Neuron (in vitro differentiated cells): ENCODE measurements at regions not wholly inside any gene's neighbourhood (a gene's known extent, or its start where the extent isn't known, plus 50 kb on each side); places are given as distances from the start of the nearest gene placed in this dataset.
"Not testable (repeated sequence)": the region's sequence is repeated elsewhere in the genome, so short reads cannot be mapped to it uniquely, and the experiment has no call there.

ENCODE experiments used
- H2AFZ ChIP-seq: one replicate; pipeline ENCODE4 v1.6.1; 2013; ENCODE audit warnings: low read depth, mild to moderate bottlenecking, inconsistent platforms, low read length, moderate library complexity
- H3K27me3 ChIP-seq: one replicate; pipeline ENCODE4 v1.6.1; 2013; ENCODE audit warnings: low read length; ENCODE audit not compliant: insufficient read depth
- H3K36me3 ChIP-seq: one replicate; pipeline ENCODE4 v1.6.1; 2013; ENCODE audit warnings: low read length; ENCODE audit not compliant: insufficient read depth
- H3K4me1 ChIP-seq: one replicate; pipeline ENCODE4 v1.6.1; 2013; ENCODE audit warnings: low read length; ENCODE audit not compliant: insufficient read depth
- H3K4me3 ChIP-seq: 2 replicates; pipeline ENCODE4 v1.5.1; 2013; ENCODE audit warnings: mild to moderate bottlenecking, low read length, moderate library complexity
- H3K9me3 ChIP-seq: one replicate; pipeline ENCODE4 v1.6.1; 2013; ENCODE audit warnings: low read length

DNA sequence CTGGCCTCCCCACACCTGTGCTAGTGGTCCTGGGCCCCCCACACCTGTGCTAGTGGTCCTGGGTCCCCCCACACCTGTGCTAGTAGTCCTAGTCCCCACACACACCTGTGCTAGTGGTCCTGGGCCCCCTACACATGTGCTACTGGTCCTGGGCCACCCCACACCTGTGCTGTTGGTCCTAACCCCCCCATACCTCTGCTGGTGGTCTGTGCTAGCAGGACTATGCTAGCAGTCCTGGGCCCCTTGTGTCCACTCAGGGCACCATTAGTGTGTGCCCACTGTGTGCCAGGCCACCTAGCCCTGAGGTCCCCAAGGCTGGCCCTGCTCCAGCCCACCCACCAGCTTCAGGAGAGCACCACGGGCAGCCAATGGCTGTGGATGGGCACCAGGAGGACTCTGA lies 558.2 kb upstream of the SALL3 start:
- H3K27me3 ChIP-seq: peaks cover 2% of the 10 kb centered on the region
- peaks cover 7% of the 10 kb centered on the region for H3K4me1 ChIP-seq
- no peaks in the 10 kb centered on the region for H3K36me3 ChIP-seq
- H3K4me3 ChIP-seq: no peak overlapping the region
- H2AFZ ChIP-seq: no peak overlapping the region
- no peaks in the 10 kb centered on the region for H3K9me3 ChIP-seq

GRCh38 chr18:78422336-78422735 lies 557.3 kb upstream of the SALL3 start:
- Histone ChIP-seq H3K4me3 (no peak overlapping the region), H3K9me3 (no peaks in the 10 kb centered on the region), H3K36me3 (no peaks in the 10 kb centered on the region), H3K27me3 (peaks cover 2% of the 10 kb centered on the region), H2AFZ (no peak overlapping the region), H3K4me1 (peaks cover 7% of the 10 kb centered on the region)

DNA sequence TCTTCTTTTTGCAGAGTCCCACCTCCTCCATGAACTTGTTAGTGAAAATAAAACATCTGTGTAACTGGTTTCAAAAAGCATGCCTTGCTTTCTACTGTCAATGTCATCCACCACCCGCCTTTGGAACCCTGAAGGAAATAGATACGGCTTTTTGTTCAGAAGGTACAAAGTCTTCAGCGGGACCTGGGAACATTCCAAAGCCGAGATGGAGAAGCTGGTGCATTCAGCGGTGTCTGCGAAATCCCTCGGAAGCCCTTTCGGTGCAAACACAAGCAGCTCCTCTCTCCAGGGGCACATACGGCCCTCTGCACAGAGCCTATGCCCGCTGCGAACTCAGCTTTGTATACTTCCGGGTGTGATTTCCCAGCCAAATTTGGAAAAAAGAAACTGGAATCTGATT lies 555.8 kb upstream of the SALL3 start:
- Histone ChIP-seq H2AFZ (no peak overlapping the region), H3K4me3 (no peak overlapping the region), H3K27me3 (peaks cover 2% of the 10 kb centered on the region), H3K9me3 (no peaks in the 10 kb centered on the region), H3K4me1 (peaks cover 3% of the 10 kb centered on the region), H3K36me3 (no peaks in the 10 kb centered on the region)

GRCh38 chr18:78424403-78425018 lies 555.1 kb upstream of the SALL3 start:
- H3K27me3 ChIP-seq: peaks cover 2% of the 10 kb centered on the region
- no peak overlapping the region for H3K4me3 ChIP-seq
- H3K36me3 ChIP-seq: no peaks in the 10 kb centered on the region
- H3K9me3 ChIP-seq: no peaks in the 10 kb centered on the region
- H2AFZ ChIP-seq: no peak overlapping the region
- no peaks in the 10 kb centered on the region for H3K4me1 ChIP-seq

DNA sequence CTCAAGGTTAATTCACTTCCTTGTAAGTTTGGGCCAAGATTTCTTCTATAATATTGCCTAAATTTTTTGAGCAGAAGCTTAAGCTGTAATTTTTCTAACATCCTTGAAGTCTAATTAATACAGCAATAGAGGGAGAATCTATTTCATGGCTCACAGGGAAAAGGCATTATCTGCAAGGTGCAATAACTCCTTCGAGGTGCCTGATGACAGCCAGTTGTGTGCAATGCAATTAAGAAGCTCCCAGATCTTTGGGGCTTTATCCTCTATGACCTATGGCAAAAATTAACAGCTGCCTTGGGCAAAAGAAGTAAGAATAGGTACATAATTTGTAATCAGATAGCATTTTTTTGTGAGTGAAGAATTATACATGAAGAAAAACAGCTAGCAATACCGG lies 554.6 kb upstream of the SALL3 start:
- Histone ChIP-seq H3K36me3 (no peaks in the 10 kb centered on the region), H3K9me3 (no peaks in the 10 kb centered on the region)

GRCh38 chr18:78427081-78427480 lies 552.5 kb upstream of the SALL3 start:
- no peaks in the 10 kb centered on the region for H3K9me3 ChIP-seq
- no peaks in the 10 kb centered on the region for H3K4me1 ChIP-seq
- H2AFZ ChIP-seq: no peak overlapping the region
- H3K4me3 ChIP-seq: no peak overlapping the region
- H3K27me3 ChIP-seq: peaks cover 2% of the 10 kb centered on the region
- H3K36me3 ChIP-seq: no peaks in the 10 kb centered on the region

More for the DNA sequence above, 554.6 kb upstream of the SALL3 start:
- Histone ChIP-seq H3K27me3 (peaks cover 2% of the 10 kb centered on the region), H2AFZ (no peak overlapping the region), H3K4me1 (no peaks in the 10 kb centered on the region), H3K4me3 (no peak overlapping the region)

GRCh38 chr18:78429127-78430108 lies 550.2 kb upstream of the SALL3 start:
- no peak overlapping the region for H2AFZ ChIP-seq
- no peaks in the 10 kb centered on the region for H3K9me3 ChIP-seq
- no peaks in the 10 kb centered on the region for H3K36me3 ChIP-seq
- H3K27me3 ChIP-seq: peaks cover 2% of the 10 kb centered on the region
- H3K4me3 ChIP-seq: no peak overlapping the region
- H3K4me1 ChIP-seq: no peaks in the 10 kb centered on the region

GRCh38 chr18:78430131-78430758 lies 549.4 kb upstream of the SALL3 start:
- H3K9me3 ChIP-seq: no peaks in the 10 kb centered on the region
- H2AFZ ChIP-seq: no peak overlapping the region
- H3K4me1 ChIP-seq: no peaks in the 10 kb centered on the region
- H3K27me3 ChIP-seq: no peaks in the 10 kb centered on the region
- H3K4me3 ChIP-seq: no peak overlapping the region
- H3K36me3 ChIP-seq: no peaks in the 10 kb centered on the region

DNA sequence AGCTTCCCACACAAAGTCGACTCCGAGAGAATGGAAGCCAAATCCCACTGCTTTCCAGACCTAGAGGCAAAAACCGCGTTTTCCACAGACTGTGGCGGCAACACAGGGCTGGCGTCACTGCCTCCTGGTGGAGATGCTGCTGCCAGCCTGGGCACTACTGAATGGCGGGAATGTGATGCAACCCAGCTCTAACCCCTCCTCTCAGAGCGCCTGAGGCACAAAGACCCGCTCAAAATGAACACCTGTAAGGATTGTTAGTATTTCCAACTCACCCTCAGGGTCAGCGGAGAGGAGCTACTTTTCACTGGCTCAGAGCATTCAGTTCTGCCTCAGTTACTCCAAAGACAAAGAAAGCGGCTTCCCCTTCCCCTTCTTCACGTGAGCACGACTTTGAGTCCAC lies 548.0 kb upstream of the SALL3 start:
- H3K4me1 ChIP-seq: no peaks in the 10 kb centered on the region
- H3K27me3 ChIP-seq: no peaks in the 10 kb centered on the region
- H2AFZ ChIP-seq: no peak overlapping the region
- H3K4me3 ChIP-seq: no peak overlapping the region
- no peaks in the 10 kb centered on the region for H3K36me3 ChIP-seq
- no peaks in the 10 kb centered on the region for H3K9me3 ChIP-seq

DNA sequence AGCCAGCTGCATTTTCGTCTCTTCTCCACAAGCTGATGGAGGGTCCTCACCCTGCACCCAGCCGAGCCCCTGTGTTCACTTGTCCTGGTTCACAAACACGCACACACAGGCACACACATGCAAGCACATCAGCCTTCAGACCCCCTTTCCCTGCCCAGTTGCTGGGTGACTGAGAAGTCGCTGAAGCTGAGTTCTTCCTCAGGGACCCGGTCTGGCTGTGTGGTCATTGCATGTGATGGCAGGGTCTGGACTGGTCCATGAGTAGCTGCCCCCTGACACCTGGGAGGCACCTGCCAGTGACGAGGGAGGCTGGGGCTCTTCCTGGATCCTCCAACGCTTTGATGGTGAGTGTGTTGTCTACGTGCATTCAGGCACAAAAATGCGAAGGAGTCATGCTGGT lies 546.1 kb upstream of the SALL3 start:
- Histone ChIP-seq H2AFZ (no peak overlapping the region), H3K36me3 (no peaks in the 10 kb centered on the region), H3K4me3 (no peak overlapping the region), H3K9me3 (peaks cover 2% of the 10 kb centered on the region), H3K4me1 (no peaks in the 10 kb centered on the region), H3K27me3 (no peaks in the 10 kb centered on the region)

GRCh38 chr18:78436110-78436509 lies 543.5 kb upstream of the SALL3 start:
- no peak overlapping the region for H3K4me3 ChIP-seq
- no peaks in the 10 kb centered on the region for H3K36me3 ChIP-seq
- H3K27me3 ChIP-seq: no peaks in the 10 kb centered on the region
- H3K9me3 ChIP-seq: peaks cover 2% of the 10 kb centered on the region
- H3K4me1 ChIP-seq: no peaks in the 10 kb centered on the region
- no peak overlapping the region for H2AFZ ChIP-seq

DNA sequence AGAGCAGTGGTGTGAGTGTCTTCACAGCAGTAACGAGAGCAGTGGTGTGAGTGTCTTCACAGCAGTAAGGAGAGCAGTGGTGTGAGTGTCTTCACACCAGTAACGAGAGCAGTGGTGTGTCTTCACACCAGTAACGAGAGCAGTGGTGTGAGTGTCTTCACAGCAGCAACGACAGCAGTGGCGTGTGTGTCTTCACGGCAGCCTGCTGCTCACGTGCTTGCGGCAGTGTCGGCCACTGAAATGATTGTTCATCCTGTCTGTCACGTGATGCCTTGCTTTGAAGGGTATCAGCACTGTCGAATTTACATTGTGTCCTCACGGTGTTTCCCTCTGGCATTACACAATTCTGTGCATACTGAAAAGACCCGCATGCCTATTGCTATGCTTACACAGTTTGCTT lies 541.4 kb upstream of the SALL3 start:
- not testable (repeated sequence) for H2AFZ ChIP-seq, H3K4me1 ChIP-seq, H3K27me3 ChIP-seq, H3K4me3 ChIP-seq, H3K9me3 ChIP-seq, H3K36me3 ChIP-seq

DNA sequence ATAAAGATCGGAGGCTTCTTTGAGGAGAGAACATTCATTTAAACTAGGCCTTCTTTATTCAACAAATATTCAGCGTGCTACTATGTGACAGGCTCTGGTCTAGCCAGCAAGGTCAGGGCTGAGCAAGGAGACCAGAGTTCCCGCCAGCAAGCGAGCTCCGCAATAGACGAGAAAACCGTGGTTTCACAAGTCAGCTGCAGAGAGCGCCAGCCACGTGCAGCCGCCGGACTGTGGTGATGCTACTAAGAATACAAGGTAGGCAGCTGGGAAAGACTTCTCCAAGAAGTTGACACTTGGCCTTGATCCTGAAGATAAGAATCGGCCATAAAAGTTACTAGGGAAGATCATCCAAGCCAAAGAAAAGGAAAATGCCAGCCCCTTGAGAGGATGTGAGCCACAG lies 533.7 kb upstream of the SALL3 start:
- H2AFZ ChIP-seq: no peak overlapping the region
- no peaks in the 10 kb centered on the region for H3K9me3 ChIP-seq
- no peak overlapping the region for H3K4me3 ChIP-seq
- H3K36me3 ChIP-seq: no peaks in the 10 kb centered on the region
- H3K4me1 ChIP-seq: no peaks in the 10 kb centered on the region
- no peaks in the 10 kb centered on the region for H3K27me3 ChIP-seq
